Mesenchymal stem cell (in vitro differentiated cells and primary cell): ENCODE measurements at regions not wholly inside any gene's neighbourhood (a gene's known extent, or its start where the extent isn't known, plus 50 kb on each side); places are given as distances from the start of the nearest gene placed in this dataset.

Experiments
- DNase-seq: peaks from one replicate; pipeline ENCODE4 v3.0.0-alpha.2; 2013
- H2AFZ ChIP-seq: one replicate; pipeline ENCODE4 v1.6.1; 2013; ENCODE audit warnings: low read depth, mild to moderate bottlenecking, control low read depth, inconsistent platforms, low read length, moderate library complexity
- H2AK5ac ChIP-seq: 2 replicates; pipeline ENCODE4 v1.6.1; 2013; ENCODE audit warnings: low read length, moderate library complexity, mild to moderate bottlenecking, inconsistent platforms; ENCODE audit not compliant: severe bottlenecking
- H2BK120ac ChIP-seq: one replicate; pipeline ENCODE4 v1.6.1; 2013; ENCODE audit warnings: low read depth, mild to moderate bottlenecking, inconsistent platforms, low read length, moderate library complexity
- H2BK12ac ChIP-seq, 2 experiments: one replicate each; pipeline ENCODE4 v1.6.1; 2013; ENCODE audit warnings: inconsistent platforms in 2 of 2, low read length in 2 of 2, mild to moderate bottlenecking in 2 of 2, moderate library complexity in 2 of 2, control low read depth in 1 of 2
- H2BK15ac ChIP-seq: one replicate; pipeline ENCODE4 v1.6.1; 2013; ENCODE audit warnings: mild to moderate bottlenecking, low read depth, inconsistent platforms; ENCODE audit not compliant: poor library complexity, severe bottlenecking
- H2BK5ac ChIP-seq: 2 replicates; pipeline ENCODE4 v1.6.1; 2013; ENCODE audit warnings: low read depth, mild to moderate bottlenecking, low read length, control low read depth, inconsistent platforms; ENCODE audit not compliant: poor library complexity, severe bottlenecking
- H3K14ac ChIP-seq, 2 experiments: one replicate each; pipeline ENCODE4 v1.6.1; 2013; ENCODE audit warnings: inconsistent platforms in 2 of 2, low read length in 2 of 2, control low read depth in 1 of 2, mild to moderate bottlenecking in 1 of 2, moderate library complexity in 1 of 2
- H3K18ac ChIP-seq, 2 experiments: one replicate each; pipeline ENCODE4 v1.6.1; 2013; ENCODE audit warnings: inconsistent platforms in 2 of 2, low read length in 2 of 2, control low read depth in 1 of 2, low read depth in 1 of 2, mild to moderate bottlenecking in 1 of 2
- H3K23ac ChIP-seq, 2 experiments: one replicate each; pipeline ENCODE4 v1.6.1; 2013; ENCODE audit warnings: inconsistent platforms in 2 of 2, low read length in 2 of 2, mild to moderate bottlenecking in 2 of 2, moderate library complexity in 2 of 2, control low read depth in 1 of 2
- H3K27ac ChIP-seq: 2 replicates; pipeline ENCODE4 v1.5.1; 2013; ENCODE audit warnings: mild to moderate bottlenecking, moderate library complexity, low read length, control low read depth, inconsistent platforms; ENCODE audit not compliant: poor library complexity, severe bottlenecking
- H3K27me3 ChIP-seq, 2 experiments: 2 replicates each; pipeline versions ENCODE4 v1.6.1 to v1.7.0; 2013; ENCODE audit warnings: low read length in 2 of 2, mild to moderate bottlenecking in 2 of 2, moderate library complexity in 2 of 2, control low read depth in 1 of 2, inconsistent platforms in 1 of 2; ENCODE audit not compliant: control insufficient read depth in 1 of 2, insufficient read depth in 1 of 2
- H3K36me3 ChIP-seq, 2 experiments: 2 replicates each; pipeline versions ENCODE4 v1.6.1 to v1.7.0; 2013; ENCODE audit warnings: low read length in 2 of 2, control low read depth in 1 of 2, inconsistent platforms in 1 of 2, low read depth in 1 of 2, mild to moderate bottlenecking in 1 of 2; ENCODE audit not compliant: insufficient read depth in 2 of 2, control insufficient read depth in 1 of 2
- H3K4ac ChIP-seq, 2 experiments: one replicate each; pipeline ENCODE4 v1.6.1; 2013; ENCODE audit warnings: inconsistent platforms in 2 of 2, low read length in 2 of 2, mild to moderate bottlenecking in 2 of 2, moderate library complexity in 2 of 2, control low read depth in 1 of 2, low read depth in 1 of 2
- H3K4me1 ChIP-seq: 2 replicates; pipeline ENCODE4 v1.6.1; 2013; ENCODE audit warnings: low read depth, low read length, control low read depth; ENCODE audit not compliant: control insufficient read depth, insufficient read depth
- H3K4me2 ChIP-seq: 2 replicates; pipeline ENCODE4 v1.6.1; 2013; ENCODE audit warnings: low read length, mild to moderate bottlenecking, inconsistent platforms; ENCODE audit not compliant: poor library complexity, severe bottlenecking
- H3K4me3 ChIP-seq, 2 experiments: 2 replicates each; pipeline versions ENCODE4 v1.5.1 to v1.7.0; 2013; ENCODE audit warnings: low read length in 2 of 2, mild to moderate bottlenecking in 2 of 2, control low read depth in 1 of 2, low read depth in 1 of 2; ENCODE audit not compliant: insufficient read depth in 1 of 2
- H3K79me1 ChIP-seq: replicated peaks from 2 replicates; pipeline ENCODE4 v1.6.1; 2013; ENCODE audit warnings: mild to moderate bottlenecking, control low read depth, low read length, inconsistent platforms; ENCODE audit not compliant: poor library complexity, severe bottlenecking
- H3K9ac ChIP-seq: 2 replicates; pipeline ENCODE4 v1.7.0; 2013; ENCODE audit warnings: mild to moderate bottlenecking, low read length, moderate library complexity
- H3K9me3 ChIP-seq: 2 replicates; pipeline ENCODE4 v1.7.0; 2013; ENCODE audit warnings: mild to moderate bottlenecking, low read length; ENCODE audit not compliant: control insufficient read depth
- H4K8ac ChIP-seq: one replicate; pipeline ENCODE4 v1.6.1; 2013; ENCODE audit warnings: inconsistent platforms, mild to moderate bottlenecking, low read length, moderate library complexity
- H4K91ac ChIP-seq: one replicate; pipeline ENCODE4 v1.6.1; 2013; ENCODE audit warnings: mild to moderate bottlenecking, low read length, inconsistent platforms
- WGBS: methylation state at CpG from one replicate; pipeline ENCODE4 v1.1.7; 2013; ENCODE audit warnings: mixed read lengths; 5-methylcytosine and 5-hydroxymethylcytosine counted together

DNA sequence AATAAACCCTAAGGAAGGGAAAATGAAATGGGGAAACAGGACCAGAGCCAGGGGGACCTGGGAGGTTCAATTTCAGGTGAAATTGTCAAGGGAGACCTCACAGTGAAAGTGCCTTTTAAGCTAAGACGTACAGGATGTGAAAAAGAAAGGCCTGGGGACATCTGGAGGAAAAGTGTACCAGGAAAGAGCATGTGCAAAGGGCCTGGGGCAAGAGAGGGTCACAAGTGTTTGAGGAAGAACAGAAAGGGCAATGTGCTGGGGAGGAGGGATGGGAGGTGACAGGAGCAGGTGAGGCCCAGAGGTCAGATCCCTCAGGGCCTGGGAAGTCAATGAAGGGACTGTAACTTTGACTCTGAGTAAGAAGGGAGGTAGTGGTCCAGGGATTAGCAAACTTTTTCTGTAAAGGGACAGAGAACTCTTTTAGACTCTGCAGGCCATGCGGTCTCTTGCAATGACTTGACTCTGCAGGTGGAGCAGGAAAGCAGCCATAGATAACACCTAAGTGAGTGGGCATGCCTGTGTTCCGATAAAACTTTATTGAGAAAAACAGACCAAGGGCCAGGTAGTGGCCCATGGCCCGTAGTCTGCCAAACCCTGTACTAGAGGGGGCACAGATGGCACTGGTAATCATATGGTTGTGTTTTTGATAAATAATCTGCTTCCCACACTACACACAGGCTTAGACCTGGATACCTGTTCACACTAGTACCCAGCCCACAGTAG lies 93.8 kb downstream of the LITAF start:
- Histone ChIP-seq H3K23ac (no peak overlapping the region), H2AFZ (no peak overlapping the region), H3K27me3 (peaks cover 0 to 5% of the 10 kb centered on the region in 2 experiments), H2BK120ac (no peak overlapping the region), H2BK15ac (no peak overlapping the region), H3K4me1 (peaks cover 12% of the 10 kb centered on the region), H2AK5ac (no peak overlapping the region), H4K8ac (no peak overlapping the region), H3K27ac (no peak overlapping the region), H3K18ac (no peak overlapping the region), H2BK12ac (peak overlapping the region in 1 of 2 experiments; percentile 12), H3K9ac (no peak overlapping the region), H3K79me1 (no peaks in the 10 kb centered on the region), H3K9me3 (peaks cover 6% of the 10 kb centered on the region), H3K14ac (no peak overlapping the region), H3K36me3 (no peaks in the 10 kb centered on the region), H3K4me3 (no peak overlapping the region), H4K91ac (no peak overlapping the region), H2BK5ac (no peak overlapping the region), H3K4me2 (no peak overlapping the region), H3K4ac (no peak overlapping the region)
- no peak for DNase-seq
- WGBS: 95% methylated on average over 3 of the region's 4 CpGs

GRCh38 chr16:11493531-11493929 lies 93.2 kb downstream of the LITAF start:
- Histone ChIP-seq H3K23ac (no peak overlapping the region), H3K27ac (no peak overlapping the region), H3K4me2 (no peak overlapping the region), H2BK12ac (peak overlapping the region in 1 of 2 experiments; percentile 12), H3K4ac (no peak overlapping the region), H3K79me1 (no peaks in the 10 kb centered on the region), H2BK15ac (no peak overlapping the region), H4K8ac (no peak overlapping the region), H2BK5ac (no peak overlapping the region), H3K18ac (peak overlapping the region in 1 of 2 experiments; percentile 40), H3K9ac (no peak overlapping the region), H3K9me3 (peaks cover 6% of the 10 kb centered on the region), H4K91ac (no peak overlapping the region), H3K14ac (peak overlapping the region in 1 of 2 experiments; percentile 55), H2AK5ac (no peak overlapping the region), H3K27me3 (peaks cover 0 to 5% of the 10 kb centered on the region in 2 experiments), H3K36me3 (no peaks in the 10 kb centered on the region), H3K4me1 (peaks cover 14% of the 10 kb centered on the region), H2BK120ac (no peak overlapping the region), H3K4me3 (no peak overlapping the region), H2AFZ (no peak overlapping the region)
- DNase-seq: no peak
- 93% methylated on average over 2 of the region's 20 CpGs for WGBS

DNA sequence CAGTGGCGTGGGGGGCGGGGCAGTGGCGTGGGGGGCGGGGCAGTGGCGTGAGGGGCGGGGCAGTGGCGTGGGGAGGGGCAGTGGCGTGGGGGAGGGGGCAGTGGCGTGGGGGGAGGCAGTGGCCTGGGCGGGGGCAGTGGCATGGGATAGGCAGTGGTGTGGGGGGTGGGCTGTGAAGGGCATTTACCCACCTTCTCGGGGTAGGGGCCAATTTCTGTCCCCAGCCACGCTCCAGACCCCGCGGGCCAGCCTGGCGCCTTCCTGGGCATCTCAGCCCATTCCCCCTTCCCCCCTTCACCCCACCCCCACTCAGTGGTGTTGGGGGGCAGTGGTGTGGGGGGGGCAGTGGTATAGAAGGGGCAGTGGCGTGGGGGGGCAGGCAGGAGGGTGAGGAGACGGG lies 92.7 kb downstream of the LITAF start:
- Histone ChIP-seq H3K79me1 (no peaks in the 10 kb centered on the region), H2BK5ac (no peak overlapping the region), H2BK12ac (peak overlapping the region in 1 of 2 experiments; percentile 97), H3K4ac (peak overlapping the region in 1 of 2 experiments; percentile 35), H2AK5ac (no peak overlapping the region), H3K36me3 (no peaks in the 10 kb centered on the region), H4K8ac (no peak overlapping the region), H3K9me3 (peaks cover 6% of the 10 kb centered on the region), H3K14ac (no peak overlapping the region), H3K4me1 (peaks cover 15% of the 10 kb centered on the region), H4K91ac (no peak overlapping the region), H3K4me3 (no peak overlapping the region), H3K4me2 (no peak overlapping the region), H3K27me3 (peaks cover 0 to 3% of the 10 kb centered on the region in 2 experiments), H2BK120ac (peak overlapping the region; percentile 66), H3K18ac (no peak overlapping the region), H3K27ac (no peak overlapping the region), H2BK15ac (no peak overlapping the region), H3K9ac (no peak overlapping the region), H2AFZ (no peak overlapping the region), H3K23ac (no peak overlapping the region)
- DNase-seq: no peak
- no CpG with 5 or more reads among the region's 17 CpGs for WGBS

DNA sequence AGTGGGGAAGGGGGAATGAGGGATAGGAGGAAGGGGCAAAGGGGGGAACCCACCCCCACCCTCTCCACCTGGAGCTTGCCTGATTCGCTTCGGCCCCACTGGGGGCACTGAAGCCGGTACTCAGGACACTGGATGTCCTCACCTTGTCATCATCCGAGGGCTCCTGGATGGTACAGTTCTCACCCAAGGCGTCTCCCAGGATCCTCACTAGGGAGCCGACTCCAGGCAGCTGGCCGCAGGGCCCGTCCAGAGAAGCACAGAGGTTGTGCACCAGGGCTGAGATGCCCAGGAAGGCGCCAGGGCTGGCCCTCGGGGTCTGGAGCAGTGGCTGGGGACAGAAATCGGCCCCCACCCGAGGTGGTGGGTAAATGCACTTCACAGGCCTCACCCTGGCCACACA lies 92.3 kb downstream of the LITAF start:
- no peak overlapping the region for H2BK15ac ChIP-seq
- H3K23ac ChIP-seq: no peak overlapping the region
- no peak overlapping the region for H3K18ac ChIP-seq
- H3K27me3 ChIP-seq: no peaks in the 10 kb centered on the region
- H4K91ac ChIP-seq: no peak overlapping the region
- H3K4me1 ChIP-seq: peaks cover 15% of the 10 kb centered on the region
- WGBS: 89% methylated on average over 12 of the region's 12 CpGs
- no peak overlapping the region for H3K4me2 ChIP-seq
- peak overlapping the region in 1 of 2 experiments; percentile 35 for H3K4ac ChIP-seq
- no peak overlapping the region for H2AFZ ChIP-seq
- H2BK5ac ChIP-seq: no peak overlapping the region
- peaks cover 6% of the 10 kb centered on the region for H3K9me3 ChIP-seq
- no peak overlapping the region for H3K27ac ChIP-seq
- peak overlapping the region in 1 of 2 experiments; percentile 97 for H2BK12ac ChIP-seq
- H2BK120ac ChIP-seq: no peak overlapping the region
- no peaks in the 10 kb centered on the region for H3K79me1 ChIP-seq
- no peak overlapping the region for H4K8ac ChIP-seq
- H2AK5ac ChIP-seq: no peak overlapping the region
- no peak overlapping the region for H3K4me3 ChIP-seq
- H3K14ac ChIP-seq: no peak overlapping the region
- H3K9ac ChIP-seq: no peak overlapping the region
- no peak for DNase-seq
- H3K36me3 ChIP-seq: no peaks in the 10 kb centered on the region
